ENCODE measurements at regions not wholly inside any gene's neighbourhood (a gene's known extent, or its start where the extent isn't known, plus 50 kb on each side); places are given as distances from the start of the nearest gene placed in this dataset.

DNA sequence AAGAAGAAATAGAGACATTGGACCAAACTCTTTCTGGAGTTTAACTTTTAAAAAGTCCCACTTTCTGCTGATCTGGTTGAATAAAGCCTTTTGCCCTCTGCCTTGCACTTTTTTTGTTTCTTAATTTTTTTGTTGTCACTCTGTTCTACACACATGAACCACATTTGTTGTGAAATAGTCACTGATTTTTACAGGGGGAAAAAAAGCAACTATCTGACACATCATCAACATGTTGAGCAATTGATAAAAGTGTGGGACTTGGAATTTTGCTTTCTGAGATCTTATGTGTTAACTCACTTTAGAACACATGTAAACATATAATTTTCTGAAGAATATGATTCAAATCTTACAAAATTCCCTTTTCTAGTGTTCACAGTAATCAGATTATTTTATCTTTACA lies 414.8 kb upstream of the FIGN start:
- Histone ChIP-seq H3K27me3 (replicated peaks in 1 of 7) (no peaks in the 10 kb centered on the region), H3K27ac (no peak overlapping the region), H3K9me3 (no peaks in the 10 kb centered on the region), H3K4me1 (no peaks in the 10 kb centered on the region), H3K4me3 (no peak overlapping the region), H3K36me3 (no peaks in the 10 kb centered on the region)
- no peak for DNase-seq
- no peak for TF ChIP-seq POLR2AphosphoS5 (IDR thresholded peaks at IDR 0.05)
- TF ChIP-seq POLR2A (IDR thresholded peaks at IDR 0.05) = no peak
- TF ChIP-seq, protein P1, sequence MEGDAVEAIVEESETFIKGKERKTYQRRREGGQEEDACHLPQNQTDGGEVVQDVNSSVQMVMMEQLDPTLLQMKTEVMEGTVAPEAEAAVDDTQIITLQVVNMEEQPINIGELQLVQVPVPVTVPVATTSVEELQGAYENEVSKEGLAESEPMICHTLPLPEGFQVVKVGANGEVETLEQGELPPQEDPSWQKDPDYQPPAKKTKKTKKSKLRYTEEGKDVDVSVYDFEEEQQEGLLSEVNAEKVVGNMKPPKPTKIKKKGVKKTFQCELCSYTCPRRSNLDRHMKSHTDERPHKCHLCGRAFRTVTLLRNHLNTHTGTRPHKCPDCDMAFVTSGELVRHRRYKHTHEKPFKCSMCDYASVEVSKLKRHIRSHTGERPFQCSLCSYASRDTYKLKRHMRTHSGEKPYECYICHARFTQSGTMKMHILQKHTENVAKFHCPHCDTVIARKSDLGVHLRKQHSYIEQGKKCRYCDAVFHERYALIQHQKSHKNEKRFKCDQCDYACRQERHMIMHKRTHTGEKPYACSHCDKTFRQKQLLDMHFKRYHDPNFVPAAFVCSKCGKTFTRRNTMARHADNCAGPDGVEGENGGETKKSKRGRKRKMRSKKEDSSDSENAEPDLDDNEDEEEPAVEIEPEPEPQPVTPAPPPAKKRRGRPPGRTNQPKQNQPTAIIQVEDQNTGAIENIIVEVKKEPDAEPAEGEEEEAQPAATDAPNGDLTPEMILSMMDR (IDR thresholded peaks at IDR 0.05 in 8 of 11, conservative IDR thresholded peaks at IDR 0.05 in 3 of 11) = no peak
- intact Hi-C loops (cut with DNase I; ENCODE audit: low total_unique reads) = no loop called here

DNA sequence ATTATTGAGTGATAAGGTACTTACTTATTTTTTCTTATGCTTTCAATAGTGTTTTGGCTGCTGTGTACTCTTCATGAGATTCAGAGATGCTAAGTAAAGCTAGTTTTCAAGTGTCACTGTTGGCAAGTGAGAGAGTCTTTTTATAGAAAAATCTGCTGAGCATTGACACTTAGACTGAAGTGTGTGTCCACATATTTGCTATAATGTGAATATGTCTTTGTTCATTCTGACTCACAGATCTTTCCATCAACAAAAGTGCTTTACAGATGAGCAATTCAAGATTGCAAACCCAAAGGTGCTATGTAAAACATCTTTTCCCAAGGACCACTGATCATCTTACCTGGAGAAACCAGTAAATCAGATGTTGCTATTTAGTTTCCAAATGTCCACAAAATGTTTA lies 410.6 kb upstream of the FIGN start:
- intact Hi-C loops (cut with DNase I; ENCODE audit: low total_unique reads) = no loop called here
- Histone ChIP-seq H3K27me3 (replicated peaks in 1 of 7) (no peaks in the 10 kb centered on the region), H3K27ac (no peak overlapping the region), H3K9me3 (peaks cover 0 to 9% (median 0%) of the 10 kb centered on the region in 8 donors), H3K4me3 (no peak overlapping the region), H3K4me1 (no peaks in the 10 kb centered on the region), H3K36me3 (no peaks in the 10 kb centered on the region)
- DNase-seq = no peak
- TF ChIP-seq POLR2AphosphoS5 (IDR thresholded peaks at IDR 0.05) (no peak), POLR2A (IDR thresholded peaks at IDR 0.05) (no peak)
- TF ChIP-seq, protein P1 (IDR thresholded peaks at IDR 0.05 in 8 of 11, conservative IDR thresholded peaks at IDR 0.05 in 3 of 11) = no peak

DNA sequence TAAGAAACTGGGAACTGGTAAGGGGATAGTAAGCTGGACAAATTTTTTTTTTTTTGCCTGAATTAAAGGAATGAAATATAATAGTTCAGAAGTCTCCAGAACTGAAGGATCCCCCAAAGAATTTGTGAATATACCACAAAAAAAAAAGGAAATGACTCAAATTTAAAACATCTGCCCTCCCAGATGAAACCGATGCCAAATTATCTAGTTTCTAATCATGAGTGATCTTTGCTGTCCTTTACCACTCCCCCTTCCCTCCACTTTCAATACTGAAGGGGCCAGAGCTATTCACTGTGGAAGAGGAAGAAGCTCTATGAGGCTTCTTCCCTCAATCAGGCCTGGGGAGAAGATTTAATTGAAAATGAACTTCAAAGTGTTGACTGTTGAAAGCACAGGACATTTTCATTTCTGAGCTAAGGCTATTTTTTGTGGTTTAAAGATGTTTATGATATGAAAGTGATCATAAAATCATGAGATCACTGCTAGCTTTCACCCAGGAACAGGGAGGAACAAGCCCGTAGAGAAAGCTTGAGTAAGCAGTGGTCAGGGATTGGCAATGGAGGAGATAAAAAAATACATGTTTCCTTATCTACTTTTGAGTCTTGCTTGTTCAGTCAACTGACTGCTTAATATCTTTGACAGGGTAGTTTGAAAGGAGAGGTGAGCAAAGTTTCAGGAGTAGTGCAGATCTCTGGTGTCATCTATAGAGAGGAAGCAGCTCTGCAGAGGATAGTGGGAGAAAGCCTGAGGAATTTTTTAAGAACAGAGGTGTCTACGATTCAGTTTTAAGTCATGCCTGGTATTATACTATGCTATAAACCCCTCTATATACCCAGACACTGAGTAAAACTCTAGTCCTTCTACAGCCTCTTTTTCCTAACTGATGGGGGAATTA lies 409.5 kb upstream of the FIGN start:
- no peak for DNase-seq
- Histone ChIP-seq H3K27me3 (replicated peaks in 1 of 7) (no peaks in the 10 kb centered on the region), H3K36me3 (no peaks in the 10 kb centered on the region), H3K27ac (no peak overlapping the region), H3K4me1 (no peaks in the 10 kb centered on the region), H3K9me3 (peaks cover 0 to 9% (median 0%) of the 10 kb centered on the region in 8 donors), H3K4me3 (no peak overlapping the region)
- intact Hi-C loops (cut with DNase I; ENCODE audit: low total_unique reads) = no loop called here
- 67 to 77% (median 73%) methylated on average over 3 of the region's 3 CpGs for WGBS, 5 donors
- TF ChIP-seq, protein P1 (IDR thresholded peaks at IDR 0.05 in 8 of 11, conservative IDR thresholded peaks at IDR 0.05 in 3 of 11) = no peak
- TF ChIP-seq POLR2AphosphoS5 (IDR thresholded peaks at IDR 0.05) = no peak
- TF ChIP-seq POLR2A (IDR thresholded peaks at IDR 0.05) = no peak

DNA sequence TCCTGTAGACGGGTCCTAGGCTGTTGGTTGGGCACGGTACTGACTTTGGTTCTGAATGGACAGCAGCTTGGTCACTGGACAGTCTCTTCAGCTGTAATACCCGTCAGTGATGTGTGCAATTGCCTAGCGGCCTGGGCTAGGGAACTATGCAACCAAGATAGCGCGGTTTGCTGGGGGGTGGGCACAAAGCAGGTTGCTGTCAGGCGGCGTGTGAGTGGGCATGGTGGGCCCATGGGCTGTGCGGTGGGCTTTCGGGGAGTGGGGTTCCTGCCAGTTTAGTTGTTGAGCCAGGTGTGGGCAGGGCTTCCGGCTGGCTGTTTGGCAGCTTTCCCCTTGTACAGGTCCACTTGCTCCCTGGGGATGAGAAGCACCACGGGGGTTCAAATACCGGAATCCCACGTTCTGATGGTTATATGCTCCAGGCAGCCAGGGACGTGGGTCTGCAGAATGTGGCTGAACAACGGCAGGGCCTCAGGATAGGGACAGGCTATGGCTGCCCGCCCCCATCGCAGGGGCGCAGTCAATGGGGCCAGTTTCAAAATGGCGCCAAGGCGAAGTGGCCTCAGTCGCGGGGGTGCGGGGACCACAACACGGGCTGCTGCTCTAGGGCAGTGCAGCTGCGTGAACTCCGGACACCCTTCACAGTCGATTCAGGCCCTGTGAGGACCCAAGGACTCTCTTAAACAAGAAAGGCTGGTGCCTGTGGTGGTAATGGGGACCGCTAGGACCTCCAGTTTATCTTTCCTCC lies 407.5 kb upstream of the FIGN start:
- Histone ChIP-seq H3K27ac (no peak overlapping the region), H3K4me1 (no peaks in the 10 kb centered on the region), H3K9me3 (peaks cover 0 to 9% (median 0%) of the 10 kb centered on the region in 8 donors), H3K4me3 (no peak overlapping the region), H3K36me3 (no peaks in the 10 kb centered on the region), H3K27me3 (replicated peaks in 1 of 7) (no peaks in the 10 kb centered on the region)
- WGBS, 5 donors = 93 to 94% (median 94%) methylated on average over 28 to 29 of the region's 29 CpGs
- DNase-seq = no peak
- TF ChIP-seq POLR2A (IDR thresholded peaks at IDR 0.05) = no peak
- no peak for TF ChIP-seq POLR2AphosphoS5 (IDR thresholded peaks at IDR 0.05)
- TF ChIP-seq, protein P1 (IDR thresholded peaks at IDR 0.05 in 8 of 11, conservative IDR thresholded peaks at IDR 0.05 in 3 of 11) = no peak
- intact Hi-C loops (cut with DNase I; ENCODE audit: low total_unique reads) = no loop called here

Measured in spleen (tissue), 11 donors.